H9 (cell line): ENCODE measurements at regions not wholly inside any gene's neighbourhood (a gene's known extent, or its start where the extent isn't known, plus 50 kb on each side); places are given as distances from the start of the nearest gene placed in this dataset.

Source experiments
- DNase-seq: peaks from one replicate; pipeline ENCODE4 v3.0.0-alpha.2; 2017
- H2AFZ ChIP-seq: one replicate; pipeline ENCODE4 v1.6.1; 2013; ENCODE audit warnings: mild to moderate bottlenecking, low read length, control low read depth, moderate library complexity
- H2AK5ac ChIP-seq: 2 replicates; pipeline ENCODE4 v1.6.1; 2013; ENCODE audit warnings: low read length, control low read depth, mixed read lengths; ENCODE audit not compliant: insufficient read length
- H2BK120ac ChIP-seq: one replicate; pipeline ENCODE4 v1.6.1; 2013; ENCODE audit warnings: low read depth, mild to moderate bottlenecking, low read length, control low read depth, inconsistent platforms; ENCODE audit not compliant: poor library complexity, severe bottlenecking
- H2BK12ac ChIP-seq: 2 replicates; pipeline ENCODE4 v1.6.1; 2013; ENCODE audit warnings: low read length, control low read depth, mixed read lengths, low read depth; ENCODE audit not compliant: insufficient read length
- H2BK15ac ChIP-seq: 2 replicates; pipeline ENCODE4 v1.6.1; 2013; ENCODE audit warnings: low read depth, low read length, control low read depth
- H2BK20ac ChIP-seq: one replicate; pipeline ENCODE4 v1.6.1; 2013; ENCODE audit warnings: low read depth, mild to moderate bottlenecking, low read length, control low read depth, inconsistent platforms; ENCODE audit not compliant: poor library complexity, severe bottlenecking
- H2BK5ac ChIP-seq: 2 replicates; pipeline ENCODE4 v1.6.1; 2013; ENCODE audit warnings: low read length, control low read depth, mixed read lengths; ENCODE audit not compliant: insufficient read length
- H3K14ac ChIP-seq: 2 replicates; pipeline ENCODE4 v1.6.1; 2013; ENCODE audit warnings: low read length, control low read depth; ENCODE audit not compliant: insufficient read depth
- H3K18ac ChIP-seq: 2 replicates; pipeline ENCODE4 v1.6.1; 2013; ENCODE audit warnings: low read depth, mild to moderate bottlenecking, mixed read lengths, low read length, control low read depth; ENCODE audit not compliant: insufficient read length
- H3K23ac ChIP-seq: 2 replicates; pipeline ENCODE4 v1.6.1; 2013; ENCODE audit warnings: low read length, control low read depth, mixed read lengths, low read depth; ENCODE audit not compliant: insufficient read length
- H3K23me2 ChIP-seq: 2 replicates; pipeline ENCODE4 v1.6.1; 2013; ENCODE audit warnings: low read depth, mild to moderate bottlenecking, mixed read lengths, low read length, control low read depth; ENCODE audit not compliant: insufficient read length, poor library complexity, severe bottlenecking
- H3K27ac ChIP-seq: 2 replicates; pipeline ENCODE4 v1.5.1; 2013; ENCODE audit warnings: low read length, control low read depth, mixed read lengths, low read depth; ENCODE audit not compliant: insufficient read length
- H3K27me3 ChIP-seq: 2 replicates; pipeline ENCODE4 v1.6.1; 2013; ENCODE audit warnings: low read length, control low read depth, inconsistent platforms; ENCODE audit not compliant: insufficient read depth
- H3K4ac ChIP-seq: 2 replicates; pipeline ENCODE4 v1.6.1; 2013; ENCODE audit warnings: low read depth, mild to moderate bottlenecking, control low read depth, inconsistent platforms, low read length, moderate library complexity
- H3K4me1 ChIP-seq: 2 replicates; pipeline ENCODE4 v1.6.1; 2013; ENCODE audit warnings: low read length, control low read depth, inconsistent platforms; ENCODE audit not compliant: insufficient read depth
- H3K4me2 ChIP-seq: 2 replicates; pipeline ENCODE4 v1.6.1; 2013; ENCODE audit warnings: low read length, control low read depth, mixed read lengths; ENCODE audit not compliant: insufficient read length, insufficient read depth
- H3K56ac ChIP-seq: 2 replicates; pipeline ENCODE4 v1.6.1; 2013; ENCODE audit warnings: low read depth, mild to moderate bottlenecking, mixed read lengths, low read length, control low read depth; ENCODE audit not compliant: insufficient read length
- H3K79me1 ChIP-seq: 2 replicates; pipeline ENCODE4 v1.6.1; 2013; ENCODE audit warnings: low read depth, mild to moderate bottlenecking, moderate library complexity, low read length, control low read depth, inconsistent platforms; ENCODE audit not compliant: insufficient read depth, poor library complexity, severe bottlenecking
- H3K79me2 ChIP-seq: 2 replicates; pipeline ENCODE4 v1.6.1; 2013; ENCODE audit warnings: low read length, control low read depth, inconsistent platforms; ENCODE audit not compliant: insufficient read depth
- H3K9ac ChIP-seq: 2 replicates; pipeline ENCODE4 v1.6.1; 2013; ENCODE audit warnings: low read length, control low read depth, mixed read lengths; ENCODE audit not compliant: insufficient read length; ENCODE audit errors: extremely low read depth
- H3K9me3 ChIP-seq: one replicate; pipeline ENCODE4 v1.6.1; 2013; ENCODE audit warnings: low read depth, low read length, inconsistent platforms; ENCODE audit not compliant: control insufficient read depth
- H3T11ph ChIP-seq: one replicate; pipeline ENCODE4 v1.6.1; 2013; ENCODE audit warnings: mild to moderate bottlenecking, low read length, control low read depth, inconsistent platforms
- H4K20me1 ChIP-seq: one replicate; pipeline ENCODE4 v1.6.1; 2013; ENCODE audit not compliant: control insufficient read depth, insufficient read length, insufficient read depth
- H4K5ac ChIP-seq: 2 replicates; pipeline ENCODE4 v1.6.1; 2013; ENCODE audit warnings: low read depth, mild to moderate bottlenecking, mixed read lengths, low read length, control low read depth; ENCODE audit not compliant: insufficient read length
- H4K8ac ChIP-seq: replicated peaks from 2 replicates; pipeline ENCODE4 v1.6.1; 2013; ENCODE audit warnings: low read length, control low read depth, mixed read lengths, low read depth; ENCODE audit not compliant: insufficient read length
- H4K91ac ChIP-seq: 2 replicates; pipeline ENCODE4 v1.6.1; 2013; ENCODE audit warnings: low read depth, mild to moderate bottlenecking, moderate library complexity, mixed read lengths, low read length, control low read depth; ENCODE audit not compliant: insufficient read length
- H3K27ac Mint-ChIP-seq, 3 experiments: 2 replicates in 2 of 3; 3 replicates in 1 of 3; pipeline ENCODE4 v1.8.0; 2020 to 2021; ENCODE audit warnings: mixed read lengths in 3 of 3, mild to moderate bottlenecking in 1 of 3, moderate library complexity in 1 of 3
- H3K27me3 Mint-ChIP-seq: 2 replicates; pipeline ENCODE4 v1.8.0; 2021; ENCODE audit warnings: low read depth, mild to moderate bottlenecking, moderate library complexity, mixed read lengths
- H3K36me3 Mint-ChIP-seq, 3 experiments: 2 replicates in 2 of 3; 3 replicates in 1 of 3; pipeline ENCODE4 v1.8.0; 2020 to 2021; ENCODE audit warnings: low read depth in 3 of 3, mixed read lengths in 3 of 3; ENCODE audit not compliant: insufficient read depth in 1 of 3
- H3K4me1 Mint-ChIP-seq, 2 experiments: 2 replicates each; pipeline ENCODE4 v1.8.0; 2020; ENCODE audit warnings: mixed read lengths in 2 of 2
- H3K4me3 Mint-ChIP-seq, 2 experiments: 2 replicates in 1 of 2; 3 replicates in 1 of 2; pipeline ENCODE4 v1.8.0; 2020 to 2021; ENCODE audit warnings: mild to moderate bottlenecking in 2 of 2, mixed read lengths in 2 of 2, moderate library complexity in 1 of 2
- H3K9me3 Mint-ChIP-seq, 2 experiments: 2 replicates in 1 of 2; 3 replicates in 1 of 2; pipeline ENCODE4 v1.8.0; 2020; ENCODE audit warnings: mild to moderate bottlenecking in 2 of 2, mixed read lengths in 2 of 2, moderate library complexity in 1 of 2
- CTCF ChIP-seq: fragments of 200-600 bp; sonication (generic); conservative IDR thresholded peaks from 3 replicates; pipeline ENCODE4 v1.8.0; 2021; ENCODE audit warnings: antibody characterized with exemption, mild to moderate bottlenecking
- WGBS: extraction: QIAGEN DNeasy Blood & Tissue Kit; methylation state at CpG from one replicate; pipeline ENCODE4 v1.1.7; 2013; ENCODE audit warnings: missing lambda C conversion rate, low lambda C conversion rate, mixed read lengths; ENCODE audit not compliant: insufficient read length; ENCODE audit errors: extremely low coverage; 5-methylcytosine and 5-hydroxymethylcytosine counted together

GRCh38 chr12:67877727-67878126 lies 111.5 kb upstream of the IFNG-AS1 start:
- no peaks in the 10 kb centered on the region for H4K20me1 ChIP-seq
- H3K27ac ChIP-seq = no peak overlapping the region
- no peak overlapping the region for H3T11ph ChIP-seq
- H4K5ac ChIP-seq = no peak overlapping the region
- peaks cover 1% of the 10 kb centered on the region; the same call in 1 of the 2 replicates for H3K27me3 Mint-ChIP-seq
- H2BK120ac ChIP-seq = no peak overlapping the region
- no peak overlapping the region for H3K23ac ChIP-seq
- no peaks in the 10 kb centered on the region for H3K79me2 ChIP-seq
- no peak overlapping the region for H3K4me3 Mint-ChIP-seq
- H2AK5ac ChIP-seq = no peak overlapping the region
- peaks cover 6 to 10% of the 10 kb centered on the region in 2 experiments for H3K9me3 Mint-ChIP-seq
- peaks cover 2 to 6% (median 3%) of the 10 kb centered on the region in 3 experiments; a peak in 4 of 7 replicates for H3K36me3 Mint-ChIP-seq
- no peak overlapping the region for H3K18ac ChIP-seq
- H3K27ac Mint-ChIP-seq = no peak overlapping the region
- no peak overlapping the region for H2BK5ac ChIP-seq
- H3K4me1 Mint-ChIP-seq = peaks cover 31 to 33% of the 10 kb centered on the region in 2 experiments
- H3K23me2 ChIP-seq = no peaks in the 10 kb centered on the region
- no peak overlapping the region for H3K4ac ChIP-seq
- DNase-seq = no peak
- no peaks in the 10 kb centered on the region; the same call in 1 of the 2 replicates for H3K4me1 ChIP-seq
- H2BK20ac ChIP-seq = no peak overlapping the region
- H3K9me3 ChIP-seq = no peaks in the 10 kb centered on the region
- no peak for TF ChIP-seq CTCF
- no peak overlapping the region for H4K8ac ChIP-seq
- H3K4me2 ChIP-seq = no peak overlapping the region
- no peak overlapping the region for H2AFZ ChIP-seq
- no CpG with 5 or more reads among the region's 3 CpGs for WGBS
- no peak overlapping the region for H3K9ac ChIP-seq
- H3K14ac ChIP-seq = no peak overlapping the region
- no peaks in the 10 kb centered on the region for H3K27me3 ChIP-seq
- no peak overlapping the region for H2BK15ac ChIP-seq
- H3K56ac ChIP-seq = no peak overlapping the region
- H2BK12ac ChIP-seq = no peak overlapping the region
- H3K79me1 ChIP-seq = no peaks in the 10 kb centered on the region
- H4K91ac ChIP-seq = no peak overlapping the region
